GM19452 (cell line): ENCODE measurements at regions not wholly inside any gene's neighbourhood (a gene's known extent, or its start where the extent isn't known, plus 50 kb on each side); places are given as distances from the start of the nearest gene placed in this dataset.
"Not testable (repeated sequence)": the region's sequence is repeated elsewhere in the genome, so short reads cannot be mapped to it uniquely, and the experiment has no call there.

Experiments
- ATAC-seq: cut with Tn5 transposase; IDR thresholded peaks from one replicate; pipeline ENCODE4 v1.9.1; 2021; ENCODE audit not compliant: unreplicated experiment

DNA sequence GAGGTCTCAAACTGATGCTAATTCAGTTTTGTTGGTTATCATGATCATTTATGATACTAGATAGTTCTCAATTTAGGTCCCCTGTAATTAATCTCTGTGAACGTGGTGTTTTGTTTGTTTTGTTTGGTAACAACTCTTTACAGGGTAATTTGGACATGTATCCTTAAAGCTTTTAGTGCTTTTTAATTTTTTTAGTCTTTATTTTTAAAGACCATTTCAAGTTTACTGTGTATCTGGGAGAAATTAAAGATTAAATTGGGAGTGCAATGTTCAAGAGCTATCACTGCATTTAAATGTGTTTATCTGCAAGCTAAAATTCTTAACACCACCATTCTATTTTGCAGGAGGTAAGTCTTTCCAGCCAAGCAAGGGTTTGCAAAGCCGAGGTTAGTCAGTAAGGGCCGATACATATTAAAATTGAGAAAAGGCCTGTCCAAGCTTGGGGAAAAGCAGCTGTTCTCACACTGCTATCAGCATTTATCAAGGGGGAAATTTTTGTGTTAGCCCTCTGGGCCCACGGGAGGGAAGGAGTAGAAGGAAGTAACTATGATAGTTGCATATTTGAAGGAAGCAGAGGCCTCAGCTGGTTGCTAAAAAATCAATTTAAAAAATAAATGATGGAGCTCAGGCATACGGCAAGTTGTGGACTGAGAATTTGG, 59.3 kb upstream of the ZNF217 start:
- ATAC-seq, result peak; percentile 9

GRCh38 chr20:53652090-53652858, 58.6 kb upstream of the ZNF217 start:
- ATAC-seq, result peak; percentile 69

DNA sequence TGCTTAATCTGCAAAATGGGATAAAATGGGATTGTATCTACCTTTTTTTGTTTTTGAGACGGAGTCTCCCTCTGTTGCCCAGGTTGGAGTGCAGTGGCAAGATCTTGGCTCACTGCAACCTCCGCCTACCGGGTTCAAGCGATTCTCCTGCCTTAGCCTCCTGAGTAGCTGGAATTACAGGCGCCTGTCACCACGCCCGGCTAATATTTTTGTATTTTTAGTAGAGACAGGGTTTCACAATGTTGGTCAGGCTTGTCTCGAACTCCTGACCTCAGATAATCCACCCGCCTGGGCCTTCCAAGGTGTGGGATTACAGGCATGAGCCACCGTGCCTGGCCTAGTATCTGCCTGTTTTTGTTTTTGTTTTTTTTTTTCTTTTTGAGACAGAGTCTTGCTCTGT, 55.9 kb upstream of the ZNF217 start:
- ATAC-seq, result not testable (repeated sequence)

- ATAC-seq, result no peak
These were observed 53.7 kb upstream of the ZNF217 start for GRCh38 chr20:53647286-53647821.

GRCh38 chr20:53646550-53646949, 52.9 kb upstream of the ZNF217 start:
- no peak for ATAC-seq

DNA sequence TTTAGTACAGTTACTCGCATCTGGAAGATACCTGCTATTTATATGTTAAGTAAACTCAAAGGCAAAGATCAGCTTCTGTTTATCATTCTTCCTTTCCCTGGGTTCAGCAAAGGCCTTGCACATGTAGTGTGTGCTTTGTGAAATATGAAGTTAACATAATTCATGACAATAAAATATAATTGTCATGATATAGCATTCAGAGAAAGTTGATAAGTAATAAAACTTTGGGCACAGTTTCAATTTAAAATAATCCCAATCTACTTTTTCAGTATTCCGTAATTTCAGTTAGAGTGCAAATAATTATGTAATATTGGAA, 51.9 kb upstream of the ZNF217 start:
- ATAC-seq, result no peak

DNA sequence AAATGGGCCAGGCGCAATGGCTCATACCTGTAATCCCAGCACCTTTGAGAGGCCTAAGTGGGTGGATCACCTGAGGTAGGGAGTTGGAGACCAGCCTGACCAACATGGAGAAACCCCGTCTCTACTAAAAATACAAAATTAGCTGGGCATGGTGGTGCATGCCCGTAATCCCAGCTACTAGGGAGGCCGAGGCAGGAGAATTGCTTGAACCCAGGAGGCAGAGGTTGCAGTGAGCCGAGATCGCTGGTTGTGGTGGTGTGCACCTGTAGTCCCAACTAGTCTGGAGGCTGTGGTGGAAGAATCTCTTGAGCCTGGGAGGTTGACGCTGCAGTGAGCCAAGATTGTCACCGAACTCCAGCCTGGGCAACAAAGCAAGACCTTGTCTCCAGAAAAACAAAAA, 50.5 kb upstream of the ZNF217 start:
- ATAC-seq, result not testable (repeated sequence)
